Calu3 (cell line): ENCODE measurements at regions not wholly inside any gene's neighbourhood (a gene's known extent, or its start where the extent isn't known, plus 50 kb on each side); places are given as distances from the start of the nearest gene placed in this dataset.

ENCODE experiments used
- BruUV-seq: library from RNA; stranded (reverse); fragments of 400-500 nt; replicated peaks from 2 replicates; lab custom pipeline; 2021; lab: Mats Ljungman, UMichigan
- CTCF ChIA-PET: fragments of 300-600 bp; sonication (Branson Sonifier 250); formaldehyde crosslinking; loops from one replicate; lab custom pipeline; 2022; ENCODE audit warnings: antibody characterized with exemption; lab: Charles Lee
- DNase-seq: peaks from one replicate; pipeline ENCODE4 v3.0.0; 2022
- H3K27ac Mint-ChIP-seq: one replicate; pipeline ENCODE4 v1.8.0; 2022; ENCODE audit warnings: mixed read lengths; ENCODE audit not compliant: unreplicated experiment
- H3K27me3 Mint-ChIP-seq: one replicate; pipeline ENCODE4 v1.8.0; 2022; ENCODE audit warnings: mixed read lengths; ENCODE audit not compliant: unreplicated experiment
- H3K36me3 Mint-ChIP-seq: one replicate; pipeline ENCODE4 v1.8.0; 2022; ENCODE audit warnings: mild to moderate bottlenecking, moderate library complexity, mixed read lengths; ENCODE audit not compliant: insufficient read depth, unreplicated experiment
- H3K4me1 Mint-ChIP-seq: one replicate; pipeline ENCODE4 v1.8.0; 2022; ENCODE audit warnings: mild to moderate bottlenecking, low read depth, mixed read lengths; ENCODE audit not compliant: unreplicated experiment
- H3K4me3 Mint-ChIP-seq: one replicate; pipeline ENCODE4 v1.8.0; 2022; ENCODE audit warnings: mild to moderate bottlenecking, low read depth, moderate library complexity, mixed read lengths; ENCODE audit not compliant: unreplicated experiment
- H3K9me3 Mint-ChIP-seq: one replicate; pipeline ENCODE4 v1.8.0; 2022; ENCODE audit warnings: low read depth, mixed read lengths; ENCODE audit not compliant: unreplicated experiment
- CTCF ChIP-seq: fragments of 200-600 bp; IDR thresholded peaks from one replicate; pipeline ENCODE4 v1.8.0; 2022; ENCODE audit warnings: antibody characterized with exemption; ENCODE audit not compliant: unreplicated experiment
- intact Hi-C: fragments of 100-400 bp; cut with micrococcal nuclease; formaldehyde crosslinking; loops from one replicate; pipeline ENCODE4 v1.10.0; 2022; ENCODE audit not compliant: unreplicated experiment

GRCh38 chr2:41595240-41595639, 452.6 kb upstream of the PKDCC start:
- TF ChIP-seq CTCF, result no peak
- H3K36me3 Mint-ChIP-seq, result no peaks in the 10 kb centered on the region
- no peaks in the 10 kb centered on the region for H3K4me1 Mint-ChIP-seq
- no peak overlapping the region for H3K27ac Mint-ChIP-seq
- DNase-seq, result no peak
- no peak overlapping the region for H3K4me3 Mint-ChIP-seq
- BruUV-seq, result no TSS peak
- CTCF ChIA-PET, result no interaction called here
- H3K27me3 Mint-ChIP-seq, result no peaks in the 10 kb centered on the region
- intact Hi-C loops, result no loop called here
- no peaks in the 10 kb centered on the region for H3K9me3 Mint-ChIP-seq

GRCh38 chr2:41597680-41598079, 450.1 kb upstream of the PKDCC start:
- no peak overlapping the region for H3K27ac Mint-ChIP-seq
- CTCF ChIA-PET, result no interaction called here
- no peak for DNase-seq
- H3K9me3 Mint-ChIP-seq, result no peaks in the 10 kb centered on the region
- intact Hi-C loops, result no loop called here
- H3K4me1 Mint-ChIP-seq, result no peaks in the 10 kb centered on the region
- no TSS peak for BruUV-seq
- no peak for TF ChIP-seq CTCF
- no peak overlapping the region for H3K4me3 Mint-ChIP-seq
- H3K36me3 Mint-ChIP-seq, result no peaks in the 10 kb centered on the region
- H3K27me3 Mint-ChIP-seq, result no peaks in the 10 kb centered on the region

GRCh38 chr2:41598161-41598894, 449.5 kb upstream of the PKDCC start:
- BruUV-seq, result no TSS peak
- CTCF ChIA-PET, result interaction anchor here (0.6 to 0.7 kb wide), 2 partner anchors 97 to 1252 kb away, joined by 3 to 4 read pairs; no protein-coding TSS in a partner anchor
- H3K36me3 Mint-ChIP-seq, result no peaks in the 10 kb centered on the region

GRCh38 chr2:41600460-41600859, 447.4 kb upstream of the PKDCC start:
- no peak for DNase-seq
- no peak overlapping the region for H3K4me3 Mint-ChIP-seq
- CTCF ChIA-PET, result no interaction called here
- no peak overlapping the region for H3K27ac Mint-ChIP-seq
- H3K4me1 Mint-ChIP-seq, result no peaks in the 10 kb centered on the region
- BruUV-seq, result no TSS peak
- no peaks in the 10 kb centered on the region for H3K27me3 Mint-ChIP-seq
- TF ChIP-seq CTCF, result no peak
- intact Hi-C loops, result no loop called here
- no peaks in the 10 kb centered on the region for H3K9me3 Mint-ChIP-seq
- H3K36me3 Mint-ChIP-seq, result no peaks in the 10 kb centered on the region

More at GRCh38 chr2:41598161-41598894, 449.5 kb upstream of the PKDCC start:
- intact Hi-C loops, result no loop called here
- no peak overlapping the region for H3K27ac Mint-ChIP-seq
- no peak for TF ChIP-seq CTCF
- H3K9me3 Mint-ChIP-seq, result no peaks in the 10 kb centered on the region
- H3K27me3 Mint-ChIP-seq, result no peaks in the 10 kb centered on the region
- no peak overlapping the region for H3K4me3 Mint-ChIP-seq
- DNase-seq, result no peak
- no peaks in the 10 kb centered on the region for H3K4me1 Mint-ChIP-seq
